Fibroblast of peridontal ligament (primary cell): ENCODE measurements at regions not wholly inside any gene's neighbourhood (a gene's known extent, or its start where the extent isn't known, plus 50 kb on each side); places are given as distances from the start of the nearest gene placed in this dataset.
"Not testable (repeated sequence)": the region's sequence is repeated elsewhere in the genome, so short reads cannot be mapped to it uniquely, and the experiment has no call there.

Experiments
- DNase-seq: peaks from one replicate; pipeline ENCODE4 v3.0.0-alpha.2; 2010; ENCODE audit errors: extremely low read depth

- not testable (repeated sequence) for DNase-seq
These were observed 96.2 kb downstream of the BDH1 start for GRCh38 chr3:197459571-197459970.

- DNase-seq, result no peak
These were observed 96.8 kb downstream of the BDH1 start for GRCh38 chr3:197458906-197459470.

- DNase-seq, result no peak
These were observed 97.5 kb downstream of the BDH1 start for GRCh38 chr3:197458179-197458707.

- peak; percentile 72 for DNase-seq
These were observed 99.3 kb downstream of the BDH1 start for GRCh38 chr3:197456261-197457091.

GRCh38 chr3:197454841-197455240 lies 100.9 kb downstream of the BDH1 start:
- DNase-seq, result not testable (repeated sequence)

- peak; percentile 34 for DNase-seq
These were observed 101.8 kb downstream of the BDH1 start for GRCh38 chr3:197454014-197454413.

- no peak for DNase-seq
These were observed 105.0 kb downstream of the BDH1 start for GRCh38 chr3:197450810-197451209.

- no peak for DNase-seq
These were observed 105.5 kb downstream of the BDH1 start for GRCh38 chr3:197450308-197450707.

- DNase-seq, result peak; percentile 8
These were observed 106.6 kb downstream of the BDH1 start for GRCh38 chr3:197449181-197449580.

- not testable (repeated sequence) for DNase-seq
These were observed 108.0 kb downstream of the BDH1 start for GRCh38 chr3:197447781-197448180.

GRCh38 chr3:197447057-197447456 lies 108.7 kb downstream of the BDH1 start:
- DNase-seq, result no peak

GRCh38 chr3:197446700-197447056 lies 109.1 kb downstream of the BDH1 start:
- no peak for DNase-seq

- DNase-seq, result no peak
These were observed 109.7 kb downstream of the BDH1 start for GRCh38 chr3:197445896-197446699.

- DNase-seq, result no peak
These were observed 110.9 kb downstream of the BDH1 start for GRCh38 chr3:197444793-197445379.

- no peak for DNase-seq
These were observed 112.3 kb downstream of the BDH1 start for GRCh38 chr3:197443506-197443905.

GRCh38 chr3:197440717-197441303 lies 115.0 kb downstream of the BDH1 start:
- no peak for DNase-seq

- no peak for DNase-seq
These were observed 116.9 kb downstream of the BDH1 start for GRCh38 chr3:197438906-197439305.

- DNase-seq, result no peak
These were observed 120.3 kb downstream of the BDH1 start for GRCh38 chr3:197435426-197435825.

- no peak for DNase-seq
These were observed 120.9 kb downstream of the BDH1 start for GRCh38 chr3:197434830-197435229.

- no peak for DNase-seq
These were observed 123.2 kb downstream of the BDH1 start for GRCh38 chr3:197432384-197433127.

- DNase-seq, result no peak
These were observed 124.3 kb downstream of the BDH1 start for GRCh38 chr3:197431346-197431910.
